Left renal pelvis (tissue), 4 donors: ENCODE measurements at regions not wholly inside any gene's neighbourhood (a gene's known extent, or its start where the extent isn't known, plus 50 kb on each side); places are given as distances from the start of the nearest gene placed in this dataset.
"Not testable (repeated sequence)": the region's sequence is repeated elsewhere in the genome, so short reads cannot be mapped to it uniquely, and the experiment has no call there.

Experiments
- DNase-seq, 4 donors: peaks; one replicate each; pipeline ENCODE4 v3.0.0-alpha.2; 2013; ENCODE audit warnings: low read depth in 4 of 4, low spot score in 3 of 4

GRCh38 chr9:18063856-18064390, 410.0 kb upstream of the ADAMTSL1 start:
- DNase-seq, result no peak

- not testable (repeated sequence) for DNase-seq
Observed at GRCh38 chr9:18066608-18067007, 407.3 kb upstream of the ADAMTSL1 start.

GRCh38 chr9:18067548-18068120, 406.3 kb upstream of the ADAMTSL1 start:
- peak in 1 of 4 donors; percentile 3 for DNase-seq

- no peak for DNase-seq
Observed at GRCh38 chr9:18068900-18069299, 405.1 kb upstream of the ADAMTSL1 start.

GRCh38 chr9:18071651-18072060, 402.3 kb upstream of the ADAMTSL1 start:
- no peak for DNase-seq

GRCh38 chr9:18073002-18073401, 401.0 kb upstream of the ADAMTSL1 start:
- DNase-seq, result no peak

- no peak for DNase-seq
Observed at GRCh38 chr9:18074041-18074440, 399.9 kb upstream of the ADAMTSL1 start.

GRCh38 chr9:18075253-18075952, 398.6 kb upstream of the ADAMTSL1 start:
- DNase-seq, result no peak

- no peak for DNase-seq
Observed at GRCh38 chr9:18077941-18078678, 395.8 kb upstream of the ADAMTSL1 start.

GRCh38 chr9:18092138-18092537, 381.8 kb upstream of the ADAMTSL1 start:
- DNase-seq, result no peak

- DNase-seq, result no peak
Observed at GRCh38 chr9:18106006-18106560, 367.9 kb upstream of the ADAMTSL1 start.

GRCh38 chr9:18109675-18110074, 364.3 kb upstream of the ADAMTSL1 start:
- no peak for DNase-seq

- no peak for DNase-seq
Observed at GRCh38 chr9:18111146-18111545, 362.8 kb upstream of the ADAMTSL1 start.

- DNase-seq, result no peak
Observed at GRCh38 chr9:18114559-18115475, 359.1 kb upstream of the ADAMTSL1 start.

- no peak for DNase-seq
Observed at GRCh38 chr9:18118268-18118667, 355.7 kb upstream of the ADAMTSL1 start.

- DNase-seq, result no peak
Observed at GRCh38 chr9:18122171-18122570, 351.8 kb upstream of the ADAMTSL1 start.

- DNase-seq, result no peak
Observed at GRCh38 chr9:18124760-18125159, 349.2 kb upstream of the ADAMTSL1 start.

GRCh38 chr9:18126831-18127498, 347.0 kb upstream of the ADAMTSL1 start:
- no peak for DNase-seq

- DNase-seq, result no peak
Observed at GRCh38 chr9:18127499-18127875, 346.5 kb upstream of the ADAMTSL1 start.
